NCI-H146 (cell line): ENCODE measurements at regions not wholly inside any gene's neighbourhood (a gene's known extent, or its start where the extent isn't known, plus 50 kb on each side); places are given as distances from the start of the nearest gene placed in this dataset.
"Not testable (repeated sequence)": the region's sequence is repeated elsewhere in the genome, so short reads cannot be mapped to it uniquely, and the experiment has no call there.

Source experiments
- DNase-seq: peaks from one replicate; lab custom pipeline; 2025; lab: John Stamatoyannopoulos, UW

GRCh38 chr16:33994207-33994606 is 534.8 kb downstream of the TP53TG3F start:
- not testable (repeated sequence) for DNase-seq

GRCh38 chr16:33995821-33996372 is 536.5 kb downstream of the TP53TG3F start:
- not testable (repeated sequence) for DNase-seq

- DNase-seq = not testable (repeated sequence)
These were observed 541.8 kb downstream of the TP53TG3F start for GRCh38 chr16:34001184-34001583.

GRCh38 chr16:34001961-34002360 is 542.5 kb downstream of the TP53TG3F start:
- DNase-seq = not testable (repeated sequence)

GRCh38 chr16:34014841-34015820 is 555.7 kb downstream of the TP53TG3F start:
- not testable (repeated sequence) for DNase-seq

GRCh38 chr16:34018277-34018676 is 558.9 kb downstream of the TP53TG3F start:
- DNase-seq = not testable (repeated sequence)

- no peak for DNase-seq
These were observed 591.4 kb downstream of the TP53TG3F start for GRCh38 chr16:34050787-34051320.

- DNase-seq = no peak
These were observed 594.7 kb downstream of the TP53TG3F start for GRCh38 chr16:34054137-34054536.

GRCh38 chr16:34054969-34055368 is 595.6 kb downstream of the TP53TG3F start:
- no peak for DNase-seq

- not testable (repeated sequence) for DNase-seq
These were observed 603.3 kb downstream of the TP53TG3F start for GRCh38 chr16:34062620-34063253.

GRCh38 chr16:34063498-34064157 is 604.2 kb downstream of the TP53TG3F start:
- DNase-seq = not testable (repeated sequence)

- not testable (repeated sequence) for DNase-seq
These were observed 605.2 kb downstream of the TP53TG3F start for GRCh38 chr16:34064602-34065001.

- not testable (repeated sequence) for DNase-seq
These were observed 610.3 kb downstream of the TP53TG3F start for GRCh38 chr16:34069731-34070130.

GRCh38 chr16:34078691-34079090 is 619.3 kb downstream of the TP53TG3F start:
- no peak for DNase-seq

GRCh38 chr16:34085038-34085437 is 625.6 kb downstream of the TP53TG3F start:
- DNase-seq = not testable (repeated sequence)

- not testable (repeated sequence) for DNase-seq
These were observed 635.6 kb downstream of the TP53TG3F start for GRCh38 chr16:34095006-34095405.

GRCh38 chr16:34096911-34097310 is 637.5 kb downstream of the TP53TG3F start:
- not testable (repeated sequence) for DNase-seq

GRCh38 chr16:34097326-34097725 is 637.9 kb downstream of the TP53TG3F start:
- not testable (repeated sequence) for DNase-seq

- not testable (repeated sequence) for DNase-seq
These were observed 638.6 kb downstream of the TP53TG3F start for GRCh38 chr16:34098033-34098432.

- DNase-seq = not testable (repeated sequence)
These were observed 639.6 kb downstream of the TP53TG3F start for GRCh38 chr16:34099028-34099427.
